GM23338 (cell line): ENCODE measurements at regions not wholly inside any gene's neighbourhood (a gene's known extent, or its start where the extent isn't known, plus 50 kb on each side); places are given as distances from the start of the nearest gene placed in this dataset.

Source experiments
- ATAC-seq: fragments of 200-7000 bp; cut with Tn5 transposase; 3 replicates; pipeline ENCODE4 v1.9.1; 2020
- DNase-seq: peaks from one replicate; pipeline ENCODE4 v3.0.0-alpha.2; 2015; ENCODE audit warnings: low spot score
- H2AFZ ChIP-seq: fragments of 200-600 bp; sonication (generic); 2 replicates; pipeline ENCODE4 v1.8.0; 2016; ENCODE audit warnings: antibody characterized with exemption, mild to moderate bottlenecking, moderate library complexity
- H3F3A ChIP-seq: fragments of 200-600 bp; sonication (generic); replicated peaks from 2 replicates; pipeline ENCODE4 v1.8.0; 2017; ENCODE audit warnings: antibody characterized with exemption, mixed run types, low read depth
- H3K27ac ChIP-seq: fragments of 200-600 bp; sonication (generic); 2 replicates; pipeline ENCODE4 v1.6.1; 2016; ENCODE audit warnings: low read depth
- H3K27me3 ChIP-seq: fragments of 200-600 bp; sonication (generic); 2 replicates; pipeline ENCODE4 v1.8.0; 2016; ENCODE audit warnings: mild to moderate bottlenecking, mixed run types, moderate library complexity; ENCODE audit not compliant: insufficient read depth
- H3K36me3 ChIP-seq: fragments of 200-600 bp; sonication (generic); 2 replicates; pipeline ENCODE4 v1.8.0; 2016; ENCODE audit warnings: mild to moderate bottlenecking; ENCODE audit not compliant: insufficient read depth
- H3K4me1 ChIP-seq: fragments of 200-600 bp; sonication (generic); 2 replicates; pipeline ENCODE4 v1.8.0; 2016; ENCODE audit warnings: mild to moderate bottlenecking, moderate library complexity; ENCODE audit not compliant: insufficient read depth
- H3K4me2 ChIP-seq: fragments of 200-600 bp; sonication (generic); 2 replicates; pipeline ENCODE4 v1.7.1; 2017; ENCODE audit warnings: mixed run types
- H3K4me3 ChIP-seq: fragments of 200-600 bp; sonication (generic); 2 replicates; pipeline ENCODE4 v1.6.1; 2016; ENCODE audit warnings: mixed run types
- H3K79me2 ChIP-seq: fragments of 200-600 bp; sonication (generic); replicated peaks from 2 replicates; pipeline ENCODE4 v1.8.0; 2017; ENCODE audit warnings: mild to moderate bottlenecking; ENCODE audit not compliant: insufficient read depth
- H3K9me2 ChIP-seq: fragments of 200-600 bp; sonication (generic); 2 replicates; pipeline ENCODE4 v1.8.0; 2017; ENCODE audit not compliant: insufficient read depth
- H4K20me1 ChIP-seq: fragments of 200-600 bp; sonication (generic); replicated peaks from 2 replicates; pipeline ENCODE4 v1.8.0; 2017; ENCODE audit warnings: mild to moderate bottlenecking; ENCODE audit not compliant: insufficient read depth
- H3K27ac Mint-ChIP-seq: 2 replicates; pipeline ENCODE4 v1.8.0; 2020; ENCODE audit warnings: inconsistent platforms, mild to moderate bottlenecking, moderate library complexity, mixed read lengths
- H3K27me3 Mint-ChIP-seq: 3 replicates; pipeline ENCODE4 v1.8.0; 2022; ENCODE audit warnings: low read depth, mild to moderate bottlenecking, moderate library complexity, mixed read lengths, inconsistent platforms; ENCODE audit not compliant: insufficient read depth, poor library complexity
- H3K36me3 Mint-ChIP-seq: 3 replicates; pipeline ENCODE4 v1.8.0; 2021; ENCODE audit warnings: low read depth, mild to moderate bottlenecking, inconsistent platforms, moderate library complexity, mixed read lengths
- H3K4me1 Mint-ChIP-seq: 3 replicates; pipeline ENCODE4 v1.8.0; 2020; ENCODE audit warnings: mild to moderate bottlenecking, inconsistent platforms, mixed read lengths
- H3K4me3 Mint-ChIP-seq: 3 replicates; pipeline ENCODE4 v1.8.0; 2021; ENCODE audit warnings: moderate library complexity, mild to moderate bottlenecking, inconsistent platforms, mixed read lengths
- H3K9me3 Mint-ChIP-seq: 3 replicates; pipeline ENCODE4 v1.8.0; 2020; ENCODE audit warnings: moderate library complexity, mild to moderate bottlenecking, inconsistent platforms, mixed read lengths
- CREB1 ChIP-seq: fragments of 250-450 bp; sonication (Bioruptor Pico); IDR thresholded peaks from 2 replicates; pipeline ENCODE4 v1.5.0; 2020; ENCODE audit warnings: low read depth, mild to moderate bottlenecking, moderate library complexity
- EZH2 ChIP-seq: fragments of 200-600 bp; sonication (generic); IDR thresholded peaks from one replicate; pipeline ENCODE4 v1.8.0; 2017; ENCODE audit warnings: antibody characterized with exemption, mild to moderate bottlenecking, low read depth; ENCODE audit not compliant: unreplicated experiment
- EZH2phosphoT487 ChIP-seq: fragments of 200-600 bp; sonication (generic); IDR thresholded peaks from one replicate; pipeline ENCODE4 v1.8.1; 2018; ENCODE audit warnings: antibody characterized with exemption; ENCODE audit not compliant: unreplicated experiment
- JUNB ChIP-seq: IDR thresholded peaks from one replicate; pipeline ENCODE4 v1.6.1; 2016; ENCODE audit warnings: antibody characterized with exemption; ENCODE audit not compliant: unreplicated experiment
- NANOG ChIP-seq: IDR thresholded peaks from 2 replicates; pipeline ENCODE4 v1.6.1; 2016; ENCODE audit warnings: antibody characterized with exemption, borderline replicate concordance
- POLR2AphosphoS5 ChIP-seq: IDR thresholded peaks from 2 replicates; pipeline ENCODE4 v1.6.1; 2016; ENCODE audit warnings: antibody characterized with exemption, low read depth
- STAT1 ChIP-seq: IDR thresholded peaks from one replicate; pipeline ENCODE4 v1.6.1; 2016; ENCODE audit warnings: antibody characterized with exemption; ENCODE audit not compliant: unreplicated experiment
- ZNF114 ChIP-seq: fragments of 250-450 bp; sonication (Bioruptor Pico); IDR thresholded peaks from 2 replicates; pipeline ENCODE4 v1.5.0; 2020; ENCODE audit warnings: mild to moderate bottlenecking, moderate library complexity
- ZNF331 ChIP-seq: fragments of 250-450 bp; sonication (Bioruptor Pico); IDR thresholded peaks from 2 replicates; pipeline ENCODE4 v1.5.0; 2020; ENCODE audit warnings: low read depth, mild to moderate bottlenecking, moderate library complexity
- TF ChIP-seq, protein P1 (sequence below): fragments of 250-450 bp; sonication (Bioruptor Pico); IDR thresholded peaks from 2 replicates; pipeline ENCODE4 v1.5.0; 2020; ENCODE audit warnings: mild to moderate bottlenecking, moderate library complexity
- TF ChIP-seq, protein P2 (sequence below): IDR thresholded peaks from one replicate; pipeline ENCODE4 v1.6.1; 2018; ENCODE audit warnings: antibody characterized with exemption; ENCODE audit not compliant: unreplicated experiment
- TF ChIP-seq, protein P3 (sequence below): IDR thresholded peaks from 2 replicates; pipeline ENCODE4 v1.6.1; 2016; ENCODE audit warnings: antibody characterized with exemption
- TF ChIP-seq, protein P4 (sequence below), 2 experiments: fragments of 200-600 bp in 1 of 2; sonication (generic) in 1 of 2; conservative IDR thresholded peaks; 2 replicates each; pipeline versions ENCODE4 v1.5.1 to v1.6.1; 2016 to 2017; ENCODE audit warnings: antibody characterized with exemption in 2 of 2, low read depth in 2 of 2, mild to moderate bottlenecking in 2 of 2, moderate library complexity in 1 of 2

DNA sequence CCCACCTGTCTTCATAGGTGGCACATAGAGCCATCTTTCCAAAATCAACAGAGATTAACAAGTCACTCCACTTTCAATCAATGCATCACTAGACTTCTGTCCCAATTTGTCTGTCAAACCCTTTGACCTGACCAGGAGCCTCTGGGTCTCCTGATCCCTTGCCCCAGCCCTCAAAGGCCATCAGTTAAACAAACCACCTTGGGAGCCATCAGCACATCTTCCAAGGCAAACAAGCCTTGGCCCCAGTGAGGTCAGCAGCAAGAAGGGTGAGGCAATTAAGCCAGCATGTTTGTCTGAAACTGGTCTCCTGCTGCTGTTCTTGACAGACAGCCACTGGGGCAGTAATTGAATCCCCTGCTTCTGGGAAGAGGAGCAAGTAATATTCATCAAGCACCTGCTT is 742.8 kb upstream of the TBX3 start:
- Histone ChIP-seq H3K9me2 (peaks cover 6% of the 10 kb centered on the region; the same call in 1 of the 2 replicates), H4K20me1 (no peaks in the 10 kb centered on the region), H3K27ac (no peak overlapping the region), H3F3A (no peaks in the 10 kb centered on the region), H2AFZ (no peak overlapping the region), H3K27me3 (no peaks in the 10 kb centered on the region), H3K4me2 (no peak overlapping the region), H3K4me3 (no peak overlapping the region), H3K4me1 (no peaks in the 10 kb centered on the region; the same call in 1 of the 2 replicates), H3K79me2 (no peaks in the 10 kb centered on the region), H3K36me3 (no peaks in the 10 kb centered on the region)
- DNase-seq: no peak
- Mint-ChIP-seq H3K27me3 (peaks cover 2% of the 10 kb centered on the region), H3K4me1 (0 out of 3 replicates have a peak, but pooled peaks cover 2% of the 10 kb centered on the region), H3K9me3 (no peaks in the 10 kb centered on the region), H3K36me3 (no peaks in the 10 kb centered on the region), H3K4me3 (no peak overlapping the region), H3K27ac (no peak overlapping the region)
- ATAC-seq: no peak
- no peak for TF ChIP-seq STAT1
- TF ChIP-seq EZH2: no peak
- no peak for TF ChIP-seq JUNB
- TF ChIP-seq, protein P1, sequence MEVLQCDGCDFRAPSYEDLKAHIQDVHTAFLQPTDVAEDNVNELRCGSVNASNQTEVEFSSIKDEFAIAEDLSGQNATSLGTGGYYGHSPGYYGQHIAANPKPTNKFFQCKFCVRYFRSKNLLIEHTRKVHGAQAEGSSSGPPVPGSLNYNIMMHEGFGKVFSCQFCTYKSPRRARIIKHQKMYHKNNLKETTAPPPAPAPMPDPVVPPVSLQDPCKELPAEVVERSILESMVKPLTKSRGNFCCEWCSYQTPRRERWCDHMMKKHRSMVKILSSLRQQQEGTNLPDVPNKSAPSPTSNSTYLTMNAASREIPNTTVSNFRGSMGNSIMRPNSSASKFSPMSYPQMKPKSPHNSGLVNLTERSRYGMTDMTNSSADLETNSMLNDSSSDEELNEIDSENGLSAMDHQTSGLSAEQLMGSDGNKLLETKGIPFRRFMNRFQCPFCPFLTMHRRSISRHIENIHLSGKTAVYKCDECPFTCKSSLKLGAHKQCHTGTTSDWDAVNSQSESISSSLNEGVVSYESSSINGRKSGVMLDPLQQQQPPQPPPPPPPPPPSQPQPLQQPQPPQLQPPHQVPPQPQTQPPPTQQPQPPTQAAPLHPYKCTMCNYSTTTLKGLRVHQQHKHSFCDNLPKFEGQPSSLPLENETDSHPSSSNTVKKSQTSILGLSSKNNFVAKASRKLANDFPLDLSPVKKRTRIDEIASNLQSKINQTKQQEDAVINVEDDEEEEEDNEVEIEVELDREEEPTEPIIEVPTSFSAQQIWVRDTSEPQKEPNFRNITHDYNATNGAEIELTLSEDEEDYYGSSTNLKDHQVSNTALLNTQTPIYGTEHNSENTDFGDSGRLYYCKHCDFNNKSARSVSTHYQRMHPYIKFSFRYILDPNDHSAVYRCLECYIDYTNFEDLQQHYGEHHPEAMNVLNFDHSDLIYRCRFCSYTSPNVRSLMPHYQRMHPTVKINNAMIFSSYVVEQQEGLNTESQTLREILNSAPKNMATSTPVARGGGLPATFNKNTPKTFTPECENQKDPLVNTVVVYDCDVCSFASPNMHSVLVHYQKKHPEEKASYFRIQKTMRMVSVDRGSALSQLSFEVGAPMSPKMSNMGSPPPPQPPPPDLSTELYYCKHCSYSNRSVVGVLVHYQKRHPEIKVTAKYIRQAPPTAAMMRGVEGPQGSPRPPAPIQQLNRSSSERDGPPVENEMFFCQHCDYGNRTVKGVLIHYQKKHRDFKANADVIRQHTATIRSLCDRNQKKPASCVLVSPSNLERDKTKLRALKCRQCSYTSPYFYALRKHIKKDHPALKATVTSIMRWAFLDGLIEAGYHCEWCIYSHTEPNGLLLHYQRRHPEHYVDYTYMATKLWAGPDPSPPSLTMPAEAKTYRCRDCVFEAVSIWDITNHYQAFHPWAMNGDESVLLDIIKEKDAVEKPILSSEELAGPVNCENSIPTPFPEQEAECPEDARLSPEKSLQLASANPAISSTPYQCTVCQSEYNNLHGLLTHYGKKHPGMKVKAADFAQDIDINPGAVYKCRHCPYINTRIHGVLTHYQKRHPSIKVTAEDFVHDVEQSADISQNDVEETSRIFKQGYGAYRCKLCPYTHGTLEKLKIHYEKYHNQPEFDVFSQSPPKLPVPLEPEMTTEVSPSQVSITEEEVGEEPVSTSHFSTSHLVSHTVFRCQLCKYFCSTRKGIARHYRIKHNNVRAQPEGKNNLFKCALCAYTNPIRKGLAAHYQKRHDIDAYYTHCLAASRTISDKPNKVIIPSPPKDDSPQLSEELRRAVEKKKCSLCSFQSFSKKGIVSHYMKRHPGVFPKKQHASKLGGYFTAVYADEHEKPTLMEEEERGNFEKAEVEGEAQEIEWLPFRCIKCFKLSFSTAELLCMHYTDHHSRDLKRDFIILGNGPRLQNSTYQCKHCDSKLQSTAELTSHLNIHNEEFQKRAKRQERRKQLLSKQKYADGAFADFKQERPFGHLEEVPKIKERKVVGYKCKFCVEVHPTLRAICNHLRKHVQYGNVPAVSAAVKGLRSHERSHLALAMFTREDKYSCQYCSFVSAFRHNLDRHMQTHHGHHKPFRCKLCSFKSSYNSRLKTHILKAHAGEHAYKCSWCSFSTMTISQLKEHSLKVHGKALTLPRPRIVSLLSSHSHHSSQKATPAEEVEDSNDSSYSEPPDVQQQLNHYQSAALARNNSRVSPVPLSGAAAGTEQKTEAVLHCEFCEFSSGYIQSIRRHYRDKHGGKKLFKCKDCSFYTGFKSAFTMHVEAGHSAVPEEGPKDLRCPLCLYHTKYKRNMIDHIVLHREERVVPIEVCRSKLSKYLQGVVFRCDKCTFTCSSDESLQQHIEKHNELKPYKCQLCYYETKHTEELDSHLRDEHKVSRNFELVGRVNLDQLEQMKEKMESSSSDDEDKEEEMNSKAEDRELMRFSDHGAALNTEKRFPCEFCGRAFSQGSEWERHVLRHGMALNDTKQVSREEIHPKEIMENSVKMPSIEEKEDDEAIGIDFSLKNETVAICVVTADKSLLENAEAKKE (CRISPR knock-in tag): no peak
- no peak for TF ChIP-seq NANOG
- TF ChIP-seq, protein P2, sequence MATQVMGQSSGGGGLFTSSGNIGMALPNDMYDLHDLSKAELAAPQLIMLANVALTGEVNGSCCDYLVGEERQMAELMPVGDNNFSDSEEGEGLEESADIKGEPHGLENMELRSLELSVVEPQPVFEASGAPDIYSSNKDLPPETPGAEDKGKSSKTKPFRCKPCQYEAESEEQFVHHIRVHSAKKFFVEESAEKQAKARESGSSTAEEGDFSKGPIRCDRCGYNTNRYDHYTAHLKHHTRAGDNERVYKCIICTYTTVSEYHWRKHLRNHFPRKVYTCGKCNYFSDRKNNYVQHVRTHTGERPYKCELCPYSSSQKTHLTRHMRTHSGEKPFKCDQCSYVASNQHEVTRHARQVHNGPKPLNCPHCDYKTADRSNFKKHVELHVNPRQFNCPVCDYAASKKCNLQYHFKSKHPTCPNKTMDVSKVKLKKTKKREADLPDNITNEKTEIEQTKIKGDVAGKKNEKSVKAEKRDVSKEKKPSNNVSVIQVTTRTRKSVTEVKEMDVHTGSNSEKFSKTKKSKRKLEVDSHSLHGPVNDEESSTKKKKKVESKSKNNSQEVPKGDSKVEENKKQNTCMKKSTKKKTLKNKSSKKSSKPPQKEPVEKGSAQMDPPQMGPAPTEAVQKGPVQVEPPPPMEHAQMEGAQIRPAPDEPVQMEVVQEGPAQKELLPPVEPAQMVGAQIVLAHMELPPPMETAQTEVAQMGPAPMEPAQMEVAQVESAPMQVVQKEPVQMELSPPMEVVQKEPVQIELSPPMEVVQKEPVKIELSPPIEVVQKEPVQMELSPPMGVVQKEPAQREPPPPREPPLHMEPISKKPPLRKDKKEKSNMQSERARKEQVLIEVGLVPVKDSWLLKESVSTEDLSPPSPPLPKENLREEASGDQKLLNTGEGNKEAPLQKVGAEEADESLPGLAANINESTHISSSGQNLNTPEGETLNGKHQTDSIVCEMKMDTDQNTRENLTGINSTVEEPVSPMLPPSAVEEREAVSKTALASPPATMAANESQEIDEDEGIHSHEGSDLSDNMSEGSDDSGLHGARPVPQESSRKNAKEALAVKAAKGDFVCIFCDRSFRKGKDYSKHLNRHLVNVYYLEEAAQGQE: no peak
- TF ChIP-seq ZNF114 (CRISPR knock-in tag): no peak
- TF ChIP-seq, protein P3, sequence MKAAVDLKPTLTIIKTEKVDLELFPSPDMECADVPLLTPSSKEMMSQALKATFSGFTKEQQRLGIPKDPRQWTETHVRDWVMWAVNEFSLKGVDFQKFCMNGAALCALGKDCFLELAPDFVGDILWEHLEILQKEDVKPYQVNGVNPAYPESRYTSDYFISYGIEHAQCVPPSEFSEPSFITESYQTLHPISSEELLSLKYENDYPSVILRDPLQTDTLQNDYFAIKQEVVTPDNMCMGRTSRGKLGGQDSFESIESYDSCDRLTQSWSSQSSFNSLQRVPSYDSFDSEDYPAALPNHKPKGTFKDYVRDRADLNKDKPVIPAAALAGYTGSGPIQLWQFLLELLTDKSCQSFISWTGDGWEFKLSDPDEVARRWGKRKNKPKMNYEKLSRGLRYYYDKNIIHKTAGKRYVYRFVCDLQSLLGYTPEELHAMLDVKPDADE: no peak
- no peak for TF ChIP-seq POLR2AphosphoS5
- TF ChIP-seq, protein P4, sequence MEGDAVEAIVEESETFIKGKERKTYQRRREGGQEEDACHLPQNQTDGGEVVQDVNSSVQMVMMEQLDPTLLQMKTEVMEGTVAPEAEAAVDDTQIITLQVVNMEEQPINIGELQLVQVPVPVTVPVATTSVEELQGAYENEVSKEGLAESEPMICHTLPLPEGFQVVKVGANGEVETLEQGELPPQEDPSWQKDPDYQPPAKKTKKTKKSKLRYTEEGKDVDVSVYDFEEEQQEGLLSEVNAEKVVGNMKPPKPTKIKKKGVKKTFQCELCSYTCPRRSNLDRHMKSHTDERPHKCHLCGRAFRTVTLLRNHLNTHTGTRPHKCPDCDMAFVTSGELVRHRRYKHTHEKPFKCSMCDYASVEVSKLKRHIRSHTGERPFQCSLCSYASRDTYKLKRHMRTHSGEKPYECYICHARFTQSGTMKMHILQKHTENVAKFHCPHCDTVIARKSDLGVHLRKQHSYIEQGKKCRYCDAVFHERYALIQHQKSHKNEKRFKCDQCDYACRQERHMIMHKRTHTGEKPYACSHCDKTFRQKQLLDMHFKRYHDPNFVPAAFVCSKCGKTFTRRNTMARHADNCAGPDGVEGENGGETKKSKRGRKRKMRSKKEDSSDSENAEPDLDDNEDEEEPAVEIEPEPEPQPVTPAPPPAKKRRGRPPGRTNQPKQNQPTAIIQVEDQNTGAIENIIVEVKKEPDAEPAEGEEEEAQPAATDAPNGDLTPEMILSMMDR (conservative IDR thresholded peaks at IDR 0.05; ENCODE audit: low read depth in 2 of 2): no peak
- TF ChIP-seq ZNF331: no peak
- no peak for TF ChIP-seq EZH2phosphoT487
- no peak for TF ChIP-seq CREB1 (CRISPR knock-in tag)
